ENCODE measurements at regions not wholly inside any gene's neighbourhood (a gene's known extent, or its start where the extent isn't known, plus 50 kb on each side); places are given as distances from the start of the nearest gene placed in this dataset.

GRCh38 chr3:127370906-127371305 lies 83.1 kb upstream of the PRR20G start:
- DNase-seq = no peak

GRCh38 chr3:127369356-127369935 lies 81.6 kb upstream of the PRR20G start:
- no peak for DNase-seq

GRCh38 chr3:127368186-127369032 lies 80.6 kb upstream of the PRR20G start:
- DNase-seq = peak; percentile 40

- no peak for DNase-seq
Measured at GRCh38 chr3:127367593-127367992, 79.7 kb upstream of the PRR20G start.

GRCh38 chr3:127366383-127366782 lies 78.5 kb upstream of the PRR20G start:
- DNase-seq = no peak

GRCh38 chr3:127365163-127365798 lies 77.4 kb upstream of the PRR20G start:
- no peak for DNase-seq

- DNase-seq = no peak
Measured at GRCh38 chr3:127363891-127364290, 76.0 kb upstream of the PRR20G start.

- DNase-seq = no peak
Measured at GRCh38 chr3:127363171-127363570, 75.3 kb upstream of the PRR20G start.

- DNase-seq = no peak
Measured at GRCh38 chr3:127360647-127361046, 72.8 kb upstream of the PRR20G start.

- DNase-seq = no peak
Measured at GRCh38 chr3:127358641-127359040, 70.8 kb upstream of the PRR20G start.

GRCh38 chr3:127356381-127356780 lies 68.5 kb upstream of the PRR20G start:
- no peak for DNase-seq

GRCh38 chr3:127354761-127355160 lies 66.9 kb upstream of the PRR20G start:
- no peak for DNase-seq

- DNase-seq = no peak
Measured at GRCh38 chr3:127352612-127353011, 64.8 kb upstream of the PRR20G start.

- no peak for DNase-seq
Measured at GRCh38 chr3:127351775-127352350, 64.0 kb upstream of the PRR20G start.

- DNase-seq = no peak
Measured at GRCh38 chr3:127351321-127351720, 63.5 kb upstream of the PRR20G start.

GRCh38 chr3:127350172-127351050 lies 62.6 kb upstream of the PRR20G start:
- DNase-seq = no peak

- no peak for DNase-seq
Measured at GRCh38 chr3:127349501-127350171, 61.8 kb upstream of the PRR20G start.

GRCh38 chr3:127342735-127343134 lies 54.9 kb upstream of the PRR20G start:
- no peak for DNase-seq

- no peak for DNase-seq
Measured at GRCh38 chr3:127339928-127340861, 52.3 kb upstream of the PRR20G start.

GRCh38 chr3:127339016-127339415 lies 51.2 kb upstream of the PRR20G start:
- no peak for DNase-seq
